Large intestine (tissue), 3 donors: ENCODE measurements at regions not wholly inside any gene's neighbourhood (a gene's known extent, or its start where the extent isn't known, plus 50 kb on each side); places are given as distances from the start of the nearest gene placed in this dataset.

Experiments used
- DNase-seq, 2 donors: peaks; one replicate each; pipeline versions ENCODE4 v3.0.0 to v3.0.0-alpha.2; 2013
- H3K27ac ChIP-seq: one replicate; pipeline ENCODE4 v1.5.1; 2013; ENCODE audit warnings: low read length
- H3K27me3 ChIP-seq: 2 replicates; pipeline ENCODE4 v1.6.1; 2013; ENCODE audit warnings: low read length; ENCODE audit not compliant: control insufficient read depth, insufficient read depth
- H3K36me3 ChIP-seq: 2 replicates; pipeline ENCODE4 v1.6.1; 2013; ENCODE audit warnings: low read length; ENCODE audit not compliant: control insufficient read depth, insufficient read depth
- H3K4me1 ChIP-seq: one replicate; pipeline ENCODE4 v1.6.1; 2013; ENCODE audit warnings: low read length; ENCODE audit not compliant: control insufficient read depth, insufficient read depth
- H3K4me3 ChIP-seq: one replicate; pipeline ENCODE4 v1.5.1; 2013; ENCODE audit warnings: low read length
- H3K9me3 ChIP-seq: one replicate; pipeline ENCODE4 v1.6.1; 2013; ENCODE audit warnings: mild to moderate bottlenecking, low read depth, low read length, moderate library complexity; ENCODE audit not compliant: control insufficient read depth
- WGBS: methylation state at CpG from one replicate; pipeline ENCODE4 v1.1.5; 2013; ENCODE audit warnings: low lambda C conversion rate; ENCODE audit not compliant: insufficient coverage; 5-methylcytosine and 5-hydroxymethylcytosine counted together

- no peak for DNase-seq
- Histone ChIP-seq H3K27me3 (peaks cover 2% of the 10 kb centered on the region), H3K36me3 (no peaks in the 10 kb centered on the region), H3K9me3 (no peaks in the 10 kb centered on the region), H3K4me1 (no peaks in the 10 kb centered on the region), H3K27ac (no peak overlapping the region), H3K4me3 (no peak overlapping the region)
- 97% methylated on average over 4 of the region's 6 CpGs for WGBS
Observed at GRCh38 chr10:113336549-113337130, 216.2 kb upstream of the HABP2 start.

- H3K4me1 ChIP-seq = no peaks in the 10 kb centered on the region
- WGBS = no CpG with 5 or more reads among the region's 1 CpG
- DNase-seq = no peak
- peaks cover 2% of the 10 kb centered on the region for H3K27me3 ChIP-seq
- H3K9me3 ChIP-seq = no peaks in the 10 kb centered on the region
- H3K4me3 ChIP-seq = no peak overlapping the region
- H3K36me3 ChIP-seq = no peaks in the 10 kb centered on the region
- H3K27ac ChIP-seq = no peak overlapping the region
Observed at GRCh38 chr10:113337142-113337541, 215.7 kb upstream of the HABP2 start.

GRCh38 chr10:113339121-113339520 is 213.7 kb upstream of the HABP2 start:
- Histone ChIP-seq H3K9me3 (no peaks in the 10 kb centered on the region), H3K4me1 (no peaks in the 10 kb centered on the region), H3K27ac (no peak overlapping the region), H3K27me3 (peaks cover 2% of the 10 kb centered on the region), H3K36me3 (no peaks in the 10 kb centered on the region), H3K4me3 (no peak overlapping the region)
- DNase-seq = no peak
- WGBS = no CpG with 5 or more reads among the region's 5 CpGs

GRCh38 chr10:113340282-113340681 is 212.6 kb upstream of the HABP2 start:
- Histone ChIP-seq H3K4me1 (no peaks in the 10 kb centered on the region), H3K9me3 (no peaks in the 10 kb centered on the region), H3K27me3 (peaks cover 2% of the 10 kb centered on the region), H3K36me3 (no peaks in the 10 kb centered on the region), H3K4me3 (no peak overlapping the region), H3K27ac (no peak overlapping the region)
- WGBS = 90% methylated on average over 4 of the region's 5 CpGs
- no peak for DNase-seq

GRCh38 chr10:113341138-113341537 is 211.7 kb upstream of the HABP2 start:
- H3K27ac ChIP-seq = no peak overlapping the region
- H3K4me1 ChIP-seq = no peaks in the 10 kb centered on the region
- no peaks in the 10 kb centered on the region for H3K9me3 ChIP-seq
- H3K4me3 ChIP-seq = no peak overlapping the region
- H3K27me3 ChIP-seq = no peaks in the 10 kb centered on the region
- H3K36me3 ChIP-seq = no peaks in the 10 kb centered on the region
- WGBS = no CpG with 5 or more reads among the region's 2 CpGs
- no peak for DNase-seq

- H3K36me3 ChIP-seq = no peaks in the 10 kb centered on the region
- no peaks in the 10 kb centered on the region for H3K4me1 ChIP-seq
- no peaks in the 10 kb centered on the region for H3K9me3 ChIP-seq
- no peak overlapping the region for H3K4me3 ChIP-seq
- H3K27ac ChIP-seq = no peak overlapping the region
- H3K27me3 ChIP-seq = peaks cover under 1% of the 10 kb centered on the region
- no peak for DNase-seq
- 79% methylated on average over 5 of the region's 7 CpGs for WGBS
Observed at GRCh38 chr10:113345826-113346624, 206.8 kb upstream of the HABP2 start.

- no CpG with 5 or more reads among the region's 4 CpGs for WGBS
- Histone ChIP-seq H3K9me3 (no peaks in the 10 kb centered on the region), H3K36me3 (no peaks in the 10 kb centered on the region), H3K4me1 (no peaks in the 10 kb centered on the region), H3K4me3 (no peak overlapping the region), H3K27ac (no peak overlapping the region), H3K27me3 (peaks cover 2% of the 10 kb centered on the region)
- no peak for DNase-seq
Observed at GRCh38 chr10:113347508-113347907, 205.3 kb upstream of the HABP2 start.

GRCh38 chr10:113348694-113349093 is 204.2 kb upstream of the HABP2 start:
- Histone ChIP-seq H3K4me1 (no peaks in the 10 kb centered on the region), H3K36me3 (no peaks in the 10 kb centered on the region), H3K27ac (no peak overlapping the region), H3K27me3 (peaks cover 2% of the 10 kb centered on the region), H3K9me3 (no peaks in the 10 kb centered on the region), H3K4me3 (no peak overlapping the region)
- WGBS = 100% methylated on average over 4 of the region's 7 CpGs
- no peak for DNase-seq

GRCh38 chr10:113350311-113351040 is 202.4 kb upstream of the HABP2 start:
- WGBS = 72% methylated on average over 6 of the region's 11 CpGs
- Histone ChIP-seq H3K4me3 (no peak overlapping the region), H3K4me1 (no peaks in the 10 kb centered on the region), H3K36me3 (no peaks in the 10 kb centered on the region), H3K9me3 (no peaks in the 10 kb centered on the region), H3K27me3 (peaks cover 2% of the 10 kb centered on the region), H3K27ac (no peak overlapping the region)
- DNase-seq = no peak

GRCh38 chr10:113354711-113355110 is 198.1 kb upstream of the HABP2 start:
- H3K9me3 ChIP-seq = no peaks in the 10 kb centered on the region
- 100% methylated on average over 1 of the region's 3 CpGs for WGBS
- peaks cover 16% of the 10 kb centered on the region for H3K27me3 ChIP-seq
- no peaks in the 10 kb centered on the region for H3K36me3 ChIP-seq
- H3K4me1 ChIP-seq = no peaks in the 10 kb centered on the region
- H3K4me3 ChIP-seq = no peak overlapping the region
- DNase-seq = no peak
- no peak overlapping the region for H3K27ac ChIP-seq
